SU-DHL-6 (cell line): ENCODE measurements at regions not wholly inside any gene's neighbourhood (a gene's known extent, or its start where the extent isn't known, plus 50 kb on each side); places are given as distances from the start of the nearest gene placed in this dataset.

Experiments used
- H2AFZ ChIP-seq: fragments of 200-600 bp; sonication (generic); 2 replicates; pipeline ENCODE4 v1.6.1; 2014; ENCODE audit warnings: low read depth, mild to moderate bottlenecking, moderate library complexity, mixed read lengths, antibody characterized with exemption, low read length; ENCODE audit not compliant: severe bottlenecking
- H3F3A ChIP-seq: fragments of 200-600 bp; shearing (Covaris generic); 2 replicates; pipeline ENCODE4 v1.6.0; 2016; ENCODE audit warnings: antibody characterized with exemption, mild to moderate bottlenecking; ENCODE audit not compliant: insufficient read depth
- H3K27ac ChIP-seq: fragments of 200-600 bp; sonication (generic); 2 replicates; pipeline ENCODE4 v1.5.1; 2016; ENCODE audit warnings: low read depth, mild to moderate bottlenecking, low read length, moderate library complexity, mixed read lengths
- H3K27me3 ChIP-seq: fragments of 200-600 bp; sonication (generic), shearing (Covaris generic); 2 replicates; pipeline ENCODE4 v1.6.0; 2014; ENCODE audit warnings: mild to moderate bottlenecking, low read length
- H3K36me3 ChIP-seq: fragments of 200-600 bp; sonication (generic); 2 replicates; pipeline ENCODE4 v1.6.1; 2014; ENCODE audit warnings: mild to moderate bottlenecking, low read length, mixed read lengths
- H3K4me2 ChIP-seq: fragments of 300-600, 200-600 bp; shearing (Covaris generic), sonication (generic); 2 replicates; pipeline ENCODE4 v1.6.0; 2014; ENCODE audit warnings: low read length, low read depth, mild to moderate bottlenecking; ENCODE audit not compliant: poor library complexity, severe bottlenecking
- H3K4me3 ChIP-seq: fragments of 200-600 bp; sonication (generic); 2 replicates; pipeline ENCODE4 v1.5.1; 2014; ENCODE audit warnings: antibody characterized with exemption, low read length, mild to moderate bottlenecking, mixed read lengths; ENCODE audit not compliant: insufficient read depth, poor library complexity, severe bottlenecking
- H3K79me2 ChIP-seq: fragments of 200-600 bp; sonication (generic); 2 replicates; pipeline ENCODE4 v1.6.1; 2014; ENCODE audit warnings: mild to moderate bottlenecking, low read length, moderate library complexity; ENCODE audit not compliant: insufficient read depth
- H3K9ac ChIP-seq: fragments of 200-600 bp; sonication (generic); 2 replicates; pipeline ENCODE4 v1.7.0; 2014; ENCODE audit warnings: mild to moderate bottlenecking, low read length
- H3K9me2 ChIP-seq: fragments of 200-600 bp; sonication (generic); replicated peaks from 2 replicates; pipeline ENCODE4 v1.6.1; 2014; ENCODE audit warnings: low read length; ENCODE audit not compliant: insufficient read depth
- H3K9me3 ChIP-seq: fragments of 200-600 bp; sonication (generic); 2 replicates; pipeline ENCODE4 v1.6.1; 2014; ENCODE audit warnings: low read length, mixed read lengths; ENCODE audit not compliant: insufficient read depth
- H4K20me1 ChIP-seq: fragments of 200-600 bp; sonication (generic); 2 replicates; pipeline ENCODE4 v1.6.1; 2014; ENCODE audit warnings: low read depth, mild to moderate bottlenecking, antibody characterized with exemption, low read length, moderate library complexity, mixed read lengths
- CTCF ChIP-seq: fragments of 200-600 bp; sonication (generic); IDR thresholded peaks from one replicate; pipeline ENCODE4 v1.5.1; 2017; ENCODE audit warnings: antibody characterized with exemption, mild to moderate bottlenecking, low read length, moderate library complexity; ENCODE audit not compliant: insufficient read depth, poor library complexity, severe bottlenecking
- EZH2phosphoT487 ChIP-seq: fragments of 200-600 bp; sonication (generic), shearing (Covaris generic); conservative IDR thresholded peaks from 2 replicates; pipeline ENCODE4 v1.6.1; 2018; ENCODE audit warnings: mild to moderate bottlenecking, antibody characterized with exemption, low read length, moderate library complexity, mixed read lengths

GRCh38 chr15:95319242-95319641 is 1011.3 kb upstream of the NR2F2 start:
- Histone ChIP-seq H3K27me3 (no peaks in the 10 kb centered on the region), H3K9me2 (no peaks in the 10 kb centered on the region), H3F3A (no peaks in the 10 kb centered on the region), H3K9me3 (no peaks in the 10 kb centered on the region), H3K4me2 (no peak overlapping the region), H4K20me1 (no peaks in the 10 kb centered on the region), H3K9ac (no peak overlapping the region), H3K79me2 (no peaks in the 10 kb centered on the region), H3K36me3 (no peaks in the 10 kb centered on the region), H3K4me3 (no peak overlapping the region), H2AFZ (no peak overlapping the region), H3K27ac (no peak overlapping the region)
- TF ChIP-seq EZH2phosphoT487 = no peak
- TF ChIP-seq CTCF = no peak

GRCh38 chr15:95323796-95324195 is 1006.7 kb upstream of the NR2F2 start:
- Histone ChIP-seq H4K20me1 (no peaks in the 10 kb centered on the region), H3K27me3 (no peaks in the 10 kb centered on the region), H2AFZ (no peak overlapping the region), H3K27ac (no peak overlapping the region), H3K9me3 (no peaks in the 10 kb centered on the region), H3K9me2 (no peaks in the 10 kb centered on the region), H3K4me3 (no peak overlapping the region), H3F3A (no peaks in the 10 kb centered on the region), H3K4me2 (no peak overlapping the region), H3K79me2 (no peaks in the 10 kb centered on the region), H3K36me3 (no peaks in the 10 kb centered on the region), H3K9ac (no peak overlapping the region)
- TF ChIP-seq CTCF (no peak), EZH2phosphoT487 (no peak)

- Histone ChIP-seq H3F3A (no peaks in the 10 kb centered on the region), H3K27me3 (no peaks in the 10 kb centered on the region), H3K9me3 (no peaks in the 10 kb centered on the region), H4K20me1 (no peaks in the 10 kb centered on the region), H3K9ac (no peak overlapping the region), H3K9me2 (no peaks in the 10 kb centered on the region), H2AFZ (no peak overlapping the region), H3K36me3 (no peaks in the 10 kb centered on the region), H3K27ac (no peak overlapping the region), H3K4me3 (no peak overlapping the region), H3K79me2 (no peaks in the 10 kb centered on the region), H3K4me2 (no peak overlapping the region)
- TF ChIP-seq CTCF (no peak), EZH2phosphoT487 (no peak)
These were observed 1005.8 kb upstream of the NR2F2 start for GRCh38 chr15:95324656-95325055.
